SU-DHL-6 (cell line): ENCODE measurements at regions not wholly inside any gene's neighbourhood (a gene's known extent, or its start where the extent isn't known, plus 50 kb on each side); places are given as distances from the start of the nearest gene placed in this dataset.

Experiments used
- H2AFZ ChIP-seq: fragments of 200-600 bp; sonication (generic); 2 replicates; pipeline ENCODE4 v1.6.1; 2014; ENCODE audit warnings: low read depth, mild to moderate bottlenecking, moderate library complexity, mixed read lengths, antibody characterized with exemption, low read length; ENCODE audit not compliant: severe bottlenecking
- H3F3A ChIP-seq: fragments of 200-600 bp; shearing (Covaris generic); 2 replicates; pipeline ENCODE4 v1.6.0; 2016; ENCODE audit warnings: antibody characterized with exemption, mild to moderate bottlenecking; ENCODE audit not compliant: insufficient read depth
- H3K27ac ChIP-seq: fragments of 200-600 bp; sonication (generic); 2 replicates; pipeline ENCODE4 v1.5.1; 2016; ENCODE audit warnings: low read depth, mild to moderate bottlenecking, low read length, moderate library complexity, mixed read lengths
- H3K27me3 ChIP-seq: fragments of 200-600 bp; sonication (generic), shearing (Covaris generic); 2 replicates; pipeline ENCODE4 v1.6.0; 2014; ENCODE audit warnings: mild to moderate bottlenecking, low read length
- H3K36me3 ChIP-seq: fragments of 200-600 bp; sonication (generic); 2 replicates; pipeline ENCODE4 v1.6.1; 2014; ENCODE audit warnings: mild to moderate bottlenecking, low read length, mixed read lengths
- H3K4me2 ChIP-seq: fragments of 300-600, 200-600 bp; shearing (Covaris generic), sonication (generic); 2 replicates; pipeline ENCODE4 v1.6.0; 2014; ENCODE audit warnings: low read length, low read depth, mild to moderate bottlenecking; ENCODE audit not compliant: poor library complexity, severe bottlenecking
- H3K4me3 ChIP-seq: fragments of 200-600 bp; sonication (generic); 2 replicates; pipeline ENCODE4 v1.5.1; 2014; ENCODE audit warnings: antibody characterized with exemption, low read length, mild to moderate bottlenecking, mixed read lengths; ENCODE audit not compliant: insufficient read depth, poor library complexity, severe bottlenecking
- H3K79me2 ChIP-seq: fragments of 200-600 bp; sonication (generic); 2 replicates; pipeline ENCODE4 v1.6.1; 2014; ENCODE audit warnings: mild to moderate bottlenecking, low read length, moderate library complexity; ENCODE audit not compliant: insufficient read depth
- H3K9ac ChIP-seq: fragments of 200-600 bp; sonication (generic); 2 replicates; pipeline ENCODE4 v1.7.0; 2014; ENCODE audit warnings: mild to moderate bottlenecking, low read length
- H3K9me2 ChIP-seq: fragments of 200-600 bp; sonication (generic); replicated peaks from 2 replicates; pipeline ENCODE4 v1.6.1; 2014; ENCODE audit warnings: low read length; ENCODE audit not compliant: insufficient read depth
- H3K9me3 ChIP-seq: fragments of 200-600 bp; sonication (generic); 2 replicates; pipeline ENCODE4 v1.6.1; 2014; ENCODE audit warnings: low read length, mixed read lengths; ENCODE audit not compliant: insufficient read depth
- H4K20me1 ChIP-seq: fragments of 200-600 bp; sonication (generic); 2 replicates; pipeline ENCODE4 v1.6.1; 2014; ENCODE audit warnings: low read depth, mild to moderate bottlenecking, antibody characterized with exemption, low read length, moderate library complexity, mixed read lengths
- CTCF ChIP-seq: fragments of 200-600 bp; sonication (generic); IDR thresholded peaks from one replicate; pipeline ENCODE4 v1.5.1; 2017; ENCODE audit warnings: antibody characterized with exemption, mild to moderate bottlenecking, low read length, moderate library complexity; ENCODE audit not compliant: insufficient read depth, poor library complexity, severe bottlenecking
- EZH2phosphoT487 ChIP-seq: fragments of 200-600 bp; sonication (generic), shearing (Covaris generic); conservative IDR thresholded peaks from 2 replicates; pipeline ENCODE4 v1.6.1; 2018; ENCODE audit warnings: mild to moderate bottlenecking, antibody characterized with exemption, low read length, moderate library complexity, mixed read lengths

DNA sequence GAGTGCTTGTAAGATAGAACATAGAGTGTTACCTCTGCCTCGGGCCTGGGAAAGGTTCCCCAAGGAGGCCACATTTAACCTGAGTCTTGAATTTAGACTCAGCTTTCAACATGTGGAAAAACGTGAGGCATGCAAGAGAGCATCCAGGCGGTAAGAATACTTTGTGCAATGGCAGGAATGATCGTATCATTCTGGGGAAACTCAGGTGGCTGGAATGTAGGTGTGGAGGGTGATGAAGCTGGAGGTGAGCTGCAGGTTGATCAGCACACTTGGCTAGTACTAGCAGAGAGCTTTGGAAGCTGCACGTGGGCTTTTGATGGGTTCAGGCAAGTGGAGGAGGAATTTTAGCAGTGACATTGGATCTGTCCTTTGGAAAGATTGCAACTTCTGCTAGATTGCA, 270.3 kb upstream of the RAG2 start:
- Histone ChIP-seq H3K4me2 (no peak overlapping the region), H3K4me3 (no peak overlapping the region), H3K9me3 (no peaks in the 10 kb centered on the region), H3K27me3 (no peaks in the 10 kb centered on the region), H3K9ac (no peak overlapping the region), H3K79me2 (no peaks in the 10 kb centered on the region), H3K36me3 (no peaks in the 10 kb centered on the region), H2AFZ (no peak overlapping the region), H4K20me1 (no peaks in the 10 kb centered on the region), H3F3A (no peaks in the 10 kb centered on the region), H3K9me2 (no peaks in the 10 kb centered on the region), H3K27ac (no peak overlapping the region)
- TF ChIP-seq CTCF = no peak
- no peak for TF ChIP-seq EZH2phosphoT487

DNA sequence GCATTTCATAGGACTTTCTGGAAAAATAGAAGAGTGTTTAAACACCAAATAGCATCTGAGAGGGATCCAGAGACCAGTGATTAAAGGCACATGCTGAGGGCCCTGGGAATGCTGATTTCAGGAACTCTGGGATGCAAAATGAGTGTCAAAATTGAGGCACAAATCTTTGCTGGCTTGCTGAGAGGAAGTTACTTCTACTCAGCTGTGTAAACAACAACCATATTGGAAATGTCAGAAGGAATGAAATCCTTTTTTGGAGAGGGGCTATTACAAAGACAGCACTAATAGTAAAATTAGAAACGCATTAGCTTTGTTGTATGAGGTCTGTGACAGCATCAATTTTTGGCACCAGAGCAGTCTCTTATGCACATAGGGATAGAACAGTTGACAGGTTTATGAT, 267.8 kb upstream of the RAG2 start:
- no peaks in the 10 kb centered on the region for H3K9me2 ChIP-seq
- no peaks in the 10 kb centered on the region for H3K79me2 ChIP-seq
- no peak overlapping the region for H2AFZ ChIP-seq
- H3K27me3 ChIP-seq = no peaks in the 10 kb centered on the region
- H3K9ac ChIP-seq = no peak overlapping the region
- no peaks in the 10 kb centered on the region for H3K36me3 ChIP-seq
- TF ChIP-seq CTCF (no peak), EZH2phosphoT487 (no peak)
- no peaks in the 10 kb centered on the region for H3K9me3 ChIP-seq
- no peaks in the 10 kb centered on the region for H4K20me1 ChIP-seq
- no peak overlapping the region for H3K4me2 ChIP-seq
- H3F3A ChIP-seq = no peaks in the 10 kb centered on the region
- H3K4me3 ChIP-seq = no peak overlapping the region
- H3K27ac ChIP-seq = no peak overlapping the region

DNA sequence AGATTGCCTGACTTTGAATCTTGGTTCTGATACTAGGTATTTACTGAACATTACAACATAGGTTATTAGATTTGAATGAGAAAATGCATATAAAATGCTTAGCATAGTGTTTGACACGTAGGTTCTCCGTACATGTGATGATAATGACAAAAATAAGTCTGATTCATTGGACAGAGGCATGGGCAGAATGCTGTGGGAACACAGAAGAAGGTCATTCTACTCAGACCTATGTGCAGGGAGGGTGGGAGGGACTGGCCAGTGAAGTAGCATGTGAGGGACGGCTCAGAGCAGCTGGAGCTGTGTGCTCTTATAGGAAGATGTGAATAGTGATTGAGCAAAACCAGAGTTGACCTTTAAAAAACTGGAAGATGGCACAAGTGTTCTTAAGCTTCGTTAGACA, 256.8 kb upstream of the RAG2 start:
- H3K9me3 ChIP-seq = no peaks in the 10 kb centered on the region
- TF ChIP-seq EZH2phosphoT487 = no peak
- TF ChIP-seq CTCF = no peak
- no peak overlapping the region for H2AFZ ChIP-seq
- no peaks in the 10 kb centered on the region for H3K79me2 ChIP-seq
- H3K9ac ChIP-seq = no peak overlapping the region
- H3K9me2 ChIP-seq = no peaks in the 10 kb centered on the region
- no peak overlapping the region for H3K4me2 ChIP-seq
- no peaks in the 10 kb centered on the region for H4K20me1 ChIP-seq
- no peak overlapping the region for H3K27ac ChIP-seq
- no peaks in the 10 kb centered on the region for H3F3A ChIP-seq
- no peaks in the 10 kb centered on the region for H3K27me3 ChIP-seq
- H3K36me3 ChIP-seq = no peaks in the 10 kb centered on the region
- no peak overlapping the region for H3K4me3 ChIP-seq

DNA sequence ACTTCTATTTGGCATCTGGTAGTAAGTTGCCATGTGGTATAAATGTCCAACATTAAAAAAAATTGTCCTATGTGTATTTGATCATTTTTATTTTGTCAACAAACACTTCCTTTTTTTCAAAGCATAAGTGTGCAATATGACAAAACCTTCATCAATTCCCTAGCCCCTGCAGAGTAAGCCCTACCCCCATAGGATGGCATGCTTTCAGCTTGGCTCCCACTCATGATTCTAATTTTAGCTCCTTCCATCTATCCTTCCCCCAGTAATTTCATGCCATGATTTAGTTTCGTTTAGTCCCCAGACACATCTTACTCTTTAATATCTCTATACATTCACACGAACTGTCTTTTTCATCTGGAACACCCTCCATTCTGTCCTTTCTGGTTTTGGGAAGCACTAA, 250.6 kb upstream of the RAG2 start:
- H3K27ac ChIP-seq = no peak overlapping the region
- no peaks in the 10 kb centered on the region for H3K9me3 ChIP-seq
- no peaks in the 10 kb centered on the region for H3F3A ChIP-seq
- no peak for TF ChIP-seq CTCF
- no peak for TF ChIP-seq EZH2phosphoT487
- H3K36me3 ChIP-seq = no peaks in the 10 kb centered on the region
- H3K4me3 ChIP-seq = no peak overlapping the region
- H3K9ac ChIP-seq = no peak overlapping the region
- H3K4me2 ChIP-seq = no peak overlapping the region
- H2AFZ ChIP-seq = no peak overlapping the region
- no peaks in the 10 kb centered on the region for H3K27me3 ChIP-seq
- no peaks in the 10 kb centered on the region for H4K20me1 ChIP-seq
- no peaks in the 10 kb centered on the region for H3K9me2 ChIP-seq
- H3K79me2 ChIP-seq = no peaks in the 10 kb centered on the region
